ENCODE measurements at regions not wholly inside any gene's neighbourhood (a gene's known extent, or its start where the extent isn't known, plus 50 kb on each side); places are given as distances from the start of the nearest gene placed in this dataset.

DNA sequence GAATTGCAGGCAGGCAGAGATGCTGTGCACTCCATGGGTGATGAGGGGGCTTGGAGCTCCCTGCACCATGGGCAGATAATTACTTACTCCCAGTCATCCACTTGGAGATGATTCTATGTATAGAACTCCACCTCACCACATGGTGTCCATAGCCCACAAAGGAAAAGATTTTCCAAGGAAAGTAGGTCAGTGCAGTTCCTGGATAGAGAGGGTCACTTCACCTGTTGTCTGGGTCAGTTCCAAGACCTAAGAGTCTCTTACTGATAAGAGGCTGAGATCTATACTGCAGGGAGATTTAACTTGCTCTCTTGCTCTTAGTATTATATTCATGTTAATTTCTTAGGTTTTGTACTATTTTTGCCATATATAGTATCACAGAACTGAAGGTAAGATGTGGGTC, 113.9 kb upstream of the BRINP1 start:
- DNase-seq (ENCODE audit: low read depth), result no peak

- DNase-seq (ENCODE audit: low read depth), result no peak
These were observed 108.0 kb upstream of the BRINP1 start for GRCh38 chr9:119477197-119477596.

- no peak for DNase-seq (ENCODE audit: low read depth)
These were observed 88.8 kb upstream of the BRINP1 start for GRCh38 chr9:119458068-119458467.

DNA sequence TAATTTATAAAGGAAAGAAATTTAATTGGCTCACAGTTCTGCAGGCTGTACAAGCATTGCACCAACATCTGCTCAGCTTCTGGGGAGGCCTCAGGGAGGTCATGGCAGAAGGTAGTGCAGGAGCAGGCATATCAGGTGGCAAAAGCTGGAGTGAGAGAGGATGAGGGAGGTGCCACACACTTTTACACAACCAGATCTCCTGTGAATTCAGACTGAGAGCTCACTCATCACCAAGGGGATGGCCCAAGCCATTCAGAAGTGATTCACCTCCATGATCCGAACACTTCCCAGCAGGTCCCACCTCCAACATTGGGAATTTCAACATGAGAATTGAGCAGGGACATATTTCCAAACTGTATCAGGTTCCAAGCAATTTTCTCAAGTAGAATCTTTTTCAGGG, 84.7 kb upstream of the BRINP1 start:
- no peak for DNase-seq (ENCODE audit: low read depth)

DNA sequence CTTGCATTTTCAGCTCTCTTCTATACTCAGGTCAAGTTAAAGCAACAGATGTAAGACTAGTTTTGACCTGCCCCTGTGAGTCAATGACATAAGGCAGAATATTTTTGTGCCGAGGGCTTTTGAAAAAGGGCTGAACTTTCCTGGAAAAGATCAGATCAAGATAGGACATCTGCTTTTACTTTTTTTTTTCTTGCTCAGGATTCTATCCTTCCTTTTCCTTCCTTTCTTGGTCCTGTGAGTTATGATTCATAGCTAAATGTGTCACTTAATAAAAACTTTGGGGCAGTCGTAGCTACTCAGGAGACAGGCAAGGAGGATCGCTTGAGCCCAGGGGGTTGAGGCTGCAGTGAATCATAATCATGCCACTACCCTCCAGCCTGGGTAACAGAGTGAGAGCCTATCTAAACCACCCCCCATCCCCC, 84.3 kb upstream of the BRINP1 start:
- no peak for DNase-seq (ENCODE audit: low read depth)

GRCh38 chr9:119451426-119451825, 82.2 kb upstream of the BRINP1 start:
- DNase-seq (ENCODE audit: low read depth), result no peak

- no peak for DNase-seq (ENCODE audit: low read depth)
These were observed 73.9 kb upstream of the BRINP1 start for GRCh38 chr9:119443179-119443578.

DNA sequence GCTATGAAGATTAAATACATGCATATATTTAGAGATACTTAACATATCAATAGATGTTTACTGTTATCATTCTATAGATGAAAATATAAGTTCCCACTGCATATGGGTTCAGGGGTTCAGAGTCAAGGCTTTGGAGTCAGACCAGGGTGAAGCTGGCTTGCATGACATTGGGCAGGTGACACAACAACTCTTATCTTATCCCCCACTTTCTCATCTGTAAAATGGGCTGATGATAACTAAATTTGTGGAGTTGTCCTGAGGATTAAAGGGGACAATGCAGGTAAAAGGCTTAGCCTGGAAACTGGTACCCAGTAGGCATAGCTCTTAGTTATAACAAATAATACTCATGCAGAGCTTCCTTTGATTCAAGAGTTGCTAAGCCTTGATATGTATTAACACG, 72.6 kb upstream of the BRINP1 start:
- DNase-seq (ENCODE audit: low read depth), result no peak

- no peak for DNase-seq (ENCODE audit: low read depth)
These were observed 72.1 kb upstream of the BRINP1 start for GRCh38 chr9:119441338-119441737.

GRCh38 chr9:119436261-119436660, 67.0 kb upstream of the BRINP1 start:
- DNase-seq (ENCODE audit: low read depth), result no peak

DNA sequence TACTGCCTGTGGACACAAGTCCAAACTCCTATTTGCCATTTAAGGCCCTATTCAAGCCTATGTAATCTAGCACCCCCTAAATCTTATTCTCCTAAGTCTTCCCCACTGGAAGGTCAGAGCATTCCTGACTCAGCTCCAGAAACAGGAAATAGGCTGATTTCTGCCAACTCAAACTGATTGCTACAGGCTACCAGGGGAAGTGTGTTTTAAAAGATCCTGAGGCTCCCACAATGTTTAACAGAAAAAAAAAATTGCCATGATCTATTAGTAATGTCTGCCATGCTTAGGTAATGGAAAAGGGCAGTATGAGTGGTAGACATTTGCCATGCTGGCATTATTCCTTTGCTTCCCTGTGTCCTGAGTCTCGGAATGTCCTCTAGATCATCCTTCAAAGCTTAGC, 65.8 kb upstream of the BRINP1 start:
- DNase-seq (ENCODE audit: low read depth), result no peak

GRCh38 chr9:119432428-119432827, 63.2 kb upstream of the BRINP1 start:
- no peak for DNase-seq (ENCODE audit: low read depth)

DNA sequence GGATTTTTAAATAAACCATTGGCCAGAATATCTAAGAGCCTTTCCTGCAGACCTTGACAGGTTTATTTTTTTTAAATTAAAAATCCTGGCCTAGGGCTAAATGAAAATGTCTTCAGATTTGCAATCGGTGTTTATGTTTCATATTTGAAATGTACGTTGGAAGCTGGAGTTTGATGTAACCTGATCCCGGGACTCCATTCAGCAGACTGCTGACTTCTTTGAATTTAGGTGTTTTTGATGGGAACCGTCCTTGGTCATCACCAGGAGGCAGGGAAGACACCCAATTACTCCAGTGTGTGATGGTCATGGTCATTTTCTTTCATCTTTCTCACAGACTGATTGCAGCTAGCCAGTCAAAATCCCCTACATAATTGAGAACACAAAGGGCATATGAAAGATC, 60.1 kb upstream of the BRINP1 start:
- DNase-seq (ENCODE audit: low read depth), result no peak

DNA sequence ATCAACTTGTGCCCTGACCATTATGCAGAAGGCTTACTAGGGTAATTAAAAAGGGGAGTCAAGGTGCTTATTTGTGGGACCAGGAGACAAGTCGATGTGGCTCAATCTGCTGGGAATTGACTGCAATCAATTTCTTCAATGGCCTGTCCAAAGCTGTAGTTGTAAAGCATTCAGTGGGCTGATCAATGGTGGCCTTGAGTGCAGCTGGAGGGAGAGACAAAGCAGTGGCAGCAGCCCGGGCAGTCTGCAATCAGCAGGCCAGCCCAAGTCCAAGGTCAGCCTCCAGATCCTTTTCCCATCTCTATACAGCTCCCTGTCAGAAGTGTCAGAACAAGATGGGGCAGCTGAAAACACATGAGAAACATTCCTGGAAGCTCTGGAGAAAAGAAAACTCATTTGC, 51.0 kb upstream of the BRINP1 start:
- no peak for DNase-seq (ENCODE audit: low read depth)

Measured in fibroblast of the conjunctiva (primary cell).